ENCODE measurements at regions not wholly inside any gene's neighbourhood (a gene's known extent, or its start where the extent isn't known, plus 50 kb on each side); places are given as distances from the start of the nearest gene placed in this dataset.

- Histone ChIP-seq H3K4me3 (ENCODE audit: control extremely low read depth in 1 of 5, extremely low read depth in 1 of 5, insufficient read depth in 1 of 5, low read depth in 2 of 5, low read length in 4 of 5) (no peak overlapping the region), H3K9me3 (ENCODE audit: control extremely low read depth in 1 of 3, control insufficient read depth in 2 of 3, insufficient read depth in 1 of 3, low read length in 2 of 3) (peaks cover 0 to 8% (median 0%) of the 10 kb centered on the region in 3 donors), H4K20me1 (ENCODE audit: control insufficient read depth, insufficient read depth, low read length, poor library complexity, severe bottlenecking) (no peaks in the 10 kb centered on the region), H3K27me3 (replicated peaks in 1 of 4; ENCODE audit: control extremely low read depth in 1 of 4, control insufficient read depth in 3 of 4, insufficient read depth in 4 of 4, low read length in 3 of 4) (no peaks in the 10 kb centered on the region), H3K36me3 (replicated peaks in 1 of 2; ENCODE audit: control extremely low read depth in 1 of 2, control insufficient read depth in 1 of 2, extremely low read depth in 1 of 2, insufficient read depth in 2 of 2, low read length in 1 of 2) (no peaks in the 10 kb centered on the region), H3K27ac (ENCODE audit: low read length in 2 of 2) (no peak overlapping the region), H3K4me1 (ENCODE audit: control insufficient read depth in 2 of 2, insufficient read depth in 2 of 2, low read length in 2 of 2) (no peaks in the 10 kb centered on the region), H3K9ac (ENCODE audit: low read length) (no peak overlapping the region), H3K79me2 (ENCODE audit: control insufficient read depth, insufficient read depth, low read length) (no peaks in the 10 kb centered on the region), H3K4me2 (replicated peaks; ENCODE audit: low read depth, low read length, poor library complexity, severe bottlenecking) (no peak overlapping the region), H2AFZ (ENCODE audit: insufficient read depth, low read depth, low read length, poor library complexity, severe bottlenecking) (no peak overlapping the region)
- no peaks in the 10 kb centered on the region for H3K4me1 Mint-ChIP-seq
- DNase-seq = no peak
- TF ChIP-seq EZH2 (IDR thresholded peaks at IDR 0.05; ENCODE audit: borderline replicate concordance, insufficient read depth, low read depth, low read length, poor library complexity, severe bottlenecking) (no peak), CTCF (IDR thresholded peaks at IDR 0.05) (no peak)
- H3K4me3 Mint-ChIP-seq = no peak overlapping the region
- ChIA-PET CTCF (no interaction called here), POLR2A (no interaction called here)
- peaks cover 4% of the 10 kb centered on the region for H3K9me3 Mint-ChIP-seq (ENCODE audit: insufficient read depth)
- H3K27ac Mint-ChIP-seq = no peak overlapping the region
- intact Hi-C loops (cut with micrococcal nuclease) = no loop called here
- 88% methylated on average over 3 of the region's 6 CpGs for WGBS (ENCODE audit: insufficient coverage)
- ATAC-seq (ENCODE audit: low read depth) = no peak
- H3K27me3 Mint-ChIP-seq = peaks cover 12% of the 10 kb centered on the region
These were observed 143.5 kb upstream of the NCKAP5 start for GRCh38 chr2:133711806-133712205.

- WGBS (ENCODE audit: insufficient coverage) = 83% methylated on average over 3 of the region's 3 CpGs
- ChIA-PET POLR2A (no interaction called here), CTCF (no interaction called here)
- no peak overlapping the region for H3K4me3 ChIP-seq (ENCODE audit: control extremely low read depth in 1 of 5, extremely low read depth in 1 of 5, insufficient read depth in 1 of 5, low read depth in 2 of 5, low read length in 4 of 5)
- DNase-seq (no peak), ATAC-seq (ENCODE audit: low read depth) (no peak)
- H3K4me1 Mint-ChIP-seq = no peaks in the 10 kb centered on the region
- H3K27me3 Mint-ChIP-seq = peaks cover 15% of the 10 kb centered on the region
- H2AFZ ChIP-seq (ENCODE audit: insufficient read depth, low read depth, low read length, poor library complexity, severe bottlenecking) = no peak overlapping the region
- no peaks in the 10 kb centered on the region for H3K27me3 ChIP-seq (replicated peaks in 1 of 4; ENCODE audit: control extremely low read depth in 1 of 4, control insufficient read depth in 3 of 4, insufficient read depth in 4 of 4, low read length in 3 of 4)
- peaks cover 0 to 8% (median 0%) of the 10 kb centered on the region in 3 donors for H3K9me3 ChIP-seq (ENCODE audit: control extremely low read depth in 1 of 3, control insufficient read depth in 2 of 3, insufficient read depth in 1 of 3, low read length in 2 of 3)
- intact Hi-C loops (cut with micrococcal nuclease) = no loop called here
- no peaks in the 10 kb centered on the region for H3K4me1 ChIP-seq (ENCODE audit: control insufficient read depth in 2 of 2, insufficient read depth in 2 of 2, low read length in 2 of 2)
- TF ChIP-seq CTCF (IDR thresholded peaks at IDR 0.05) (no peak), EZH2 (IDR thresholded peaks at IDR 0.05; ENCODE audit: borderline replicate concordance, insufficient read depth, low read depth, low read length, poor library complexity, severe bottlenecking) (no peak)
- H3K27ac ChIP-seq (ENCODE audit: low read length in 2 of 2) = no peak overlapping the region
- H3K36me3 ChIP-seq (replicated peaks in 1 of 2; ENCODE audit: control extremely low read depth in 1 of 2, control insufficient read depth in 1 of 2, extremely low read depth in 1 of 2, insufficient read depth in 2 of 2, low read length in 1 of 2) = no peaks in the 10 kb centered on the region
- H4K20me1 ChIP-seq (ENCODE audit: control insufficient read depth, insufficient read depth, low read length, poor library complexity, severe bottlenecking) = no peaks in the 10 kb centered on the region
- no peak overlapping the region for H3K4me3 Mint-ChIP-seq
- no peak overlapping the region for H3K27ac Mint-ChIP-seq
- no peak overlapping the region for H3K9ac ChIP-seq (ENCODE audit: low read length)
- no peaks in the 10 kb centered on the region for H3K79me2 ChIP-seq (ENCODE audit: control insufficient read depth, insufficient read depth, low read length)
- no peak overlapping the region for H3K4me2 ChIP-seq (replicated peaks; ENCODE audit: low read depth, low read length, poor library complexity, severe bottlenecking)
- peaks cover 4% of the 10 kb centered on the region for H3K9me3 Mint-ChIP-seq (ENCODE audit: insufficient read depth)
These were observed 144.1 kb upstream of the NCKAP5 start for GRCh38 chr2:133712369-133712768.
